Fibroblast of lung (primary cell): ENCODE measurements at regions not wholly inside any gene's neighbourhood (a gene's known extent, or its start where the extent isn't known, plus 50 kb on each side); places are given as distances from the start of the nearest gene placed in this dataset.
A peak's percentile ranks its signal among the peaks of the same experiment; 100 is the strongest.

Source experiments
- DNase-seq, 2 donors: peaks; one replicate each; pipeline versions ENCODE4 v3.0.0 to v3.0.0-alpha.2; 2010; ENCODE audit warnings: low read depth in 2 of 2
- H2AFZ ChIP-seq: 2 replicates; pipeline ENCODE4 v1.5.1; 2012; ENCODE audit warnings: low read length, control low read depth, inconsistent platforms
- H3K27ac ChIP-seq: 2 replicates; pipeline ENCODE4 v1.5.1; 2011; ENCODE audit warnings: low read length, control low read depth; ENCODE audit not compliant: insufficient read depth
- H3K27me3 ChIP-seq: 2 replicates; pipeline ENCODE4 v1.5.1; 2011; ENCODE audit warnings: mild to moderate bottlenecking, low read length; ENCODE audit not compliant: control insufficient read depth, insufficient read depth
- H3K36me3 ChIP-seq: 2 replicates; pipeline ENCODE4 v1.5.1; 2011; ENCODE audit warnings: low read length; ENCODE audit not compliant: control insufficient read depth, insufficient read depth
- H3K4me1 ChIP-seq: 2 replicates; pipeline ENCODE4 v1.5.1; 2011; ENCODE audit warnings: low read length; ENCODE audit not compliant: control insufficient read depth, insufficient read depth; ENCODE audit errors: extremely low read depth
- H3K4me2 ChIP-seq: 2 replicates; pipeline ENCODE4 v1.5.1; 2011; ENCODE audit warnings: low read length, control low read depth; ENCODE audit not compliant: insufficient read depth; ENCODE audit errors: extremely low read depth
- H3K4me3 ChIP-seq, 4 experiments: fragments of 200-600 bp in 1 of 4; sonication (generic) in 1 of 4; replicated peaks in 1 of 4; 2 replicates each; pipeline ENCODE4 v1.5.1; 2011 to 2016; ENCODE audit warnings: low read length in 4 of 4, low read depth in 3 of 4, mild to moderate bottlenecking in 3 of 4, control low read depth in 2 of 4, inconsistent platforms in 1 of 4, mixed read lengths in 1 of 4; ENCODE audit not compliant: insufficient read depth in 1 of 4; ENCODE audit errors: control extremely low read depth in 1 of 4
- H3K79me2 ChIP-seq: 2 replicates; pipeline ENCODE4 v1.5.1; 2012; ENCODE audit warnings: mild to moderate bottlenecking, low read length, inconsistent platforms; ENCODE audit not compliant: control insufficient read depth, insufficient read depth
- H3K9ac ChIP-seq: 2 replicates; pipeline ENCODE4 v1.5.1; 2011; ENCODE audit warnings: mild to moderate bottlenecking, low read length, control low read depth; ENCODE audit not compliant: insufficient read depth
- H3K9me3 ChIP-seq: 2 replicates; pipeline ENCODE4 v1.5.1; 2012; ENCODE audit warnings: low read depth, low read length; ENCODE audit not compliant: control insufficient read depth, insufficient read depth
- H4K20me1 ChIP-seq: 2 replicates; pipeline ENCODE4 v1.5.1; 2011; ENCODE audit warnings: low read length; ENCODE audit not compliant: control insufficient read depth, insufficient read depth; ENCODE audit errors: extremely low read depth
- CTCF ChIP-seq, 2 donors: IDR thresholded peaks in 1 of 2; conservative IDR thresholded peaks in 1 of 2; 1 replicate in 1 of 2; 2 replicates in 1 of 2; pipeline ENCODE4 v1.5.1; 2011 to 2012; ENCODE audit warnings: low read length in 2 of 2, control low read depth in 1 of 2, inconsistent platforms in 1 of 2, low read depth in 1 of 2, mild to moderate bottlenecking in 1 of 2
- EZH2 ChIP-seq: IDR thresholded peaks from 2 replicates; pipeline ENCODE4 v1.5.1; 2012; ENCODE audit warnings: low read length, control low read depth, mild to moderate bottlenecking; ENCODE audit errors: missing control alignments

- no peak overlapping the region for H2AFZ ChIP-seq
- no peak overlapping the region for H3K4me2 ChIP-seq
Observed at GRCh38 chr17:71921796-71922195, 199.0 kb upstream of the SOX9 start.

GRCh38 chr17:71922439-71922838 is 198.4 kb upstream of the SOX9 start:
- DNase-seq, result peak; percentile 76 to 91
- Histone ChIP-seq H3K4me2 (no peak overlapping the region), H3K9me3 (no peaks in the 10 kb centered on the region), H3K4me1 (no peaks in the 10 kb centered on the region), H3K27ac (no peak overlapping the region), H3K4me3 (no peak overlapping the region), H4K20me1 (no peaks in the 10 kb centered on the region), H3K36me3 (no peaks in the 10 kb centered on the region), H3K27me3 (no peaks in the 10 kb centered on the region), H2AFZ (no peak overlapping the region), H3K79me2 (no peaks in the 10 kb centered on the region), H3K9ac (no peak overlapping the region)
- TF ChIP-seq CTCF (conservative IDR thresholded peaks at IDR 0.05 in 1 of 2, IDR thresholded peaks at IDR 0.05 in 1 of 2; ENCODE audit: low read depth in 1 of 2, low read length in 2 of 2), result no peak
- TF ChIP-seq EZH2, result no peak

More at GRCh38 chr17:71921796-71922195, 199.0 kb upstream of the SOX9 start:
- Histone ChIP-seq H3K9me3 (no peaks in the 10 kb centered on the region), H3K27ac (no peak overlapping the region), H3K36me3 (no peaks in the 10 kb centered on the region), H3K27me3 (no peaks in the 10 kb centered on the region), H3K4me3 (no peak overlapping the region), H3K79me2 (no peaks in the 10 kb centered on the region), H3K4me1 (no peaks in the 10 kb centered on the region), H3K9ac (no peak overlapping the region), H4K20me1 (no peaks in the 10 kb centered on the region)
- TF ChIP-seq CTCF (conservative IDR thresholded peaks at IDR 0.05 in 1 of 2, IDR thresholded peaks at IDR 0.05 in 1 of 2; ENCODE audit: low read depth in 1 of 2, low read length in 2 of 2) (no peak), EZH2 (no peak)
- DNase-seq, result peak in 1 of 2 donors; percentile 63

GRCh38 chr17:71926746-71927398 is 193.9 kb upstream of the SOX9 start:
- Histone ChIP-seq H3K4me2 (no peak overlapping the region), H4K20me1 (no peaks in the 10 kb centered on the region)
- peak; percentile 26 to 58 for DNase-seq

More at GRCh38 chr17:71926746-71927398, 193.9 kb upstream of the SOX9 start:
- Histone ChIP-seq H3K36me3 (no peaks in the 10 kb centered on the region), H3K4me1 (no peaks in the 10 kb centered on the region), H2AFZ (no peak overlapping the region), H3K9me3 (no peaks in the 10 kb centered on the region), H3K4me3 (no peak overlapping the region), H3K27me3 (no peaks in the 10 kb centered on the region), H3K9ac (no peak overlapping the region), H3K27ac (no peak overlapping the region), H3K79me2 (no peaks in the 10 kb centered on the region)
- no peak for TF ChIP-seq CTCF (conservative IDR thresholded peaks at IDR 0.05 in 1 of 2, IDR thresholded peaks at IDR 0.05 in 1 of 2; ENCODE audit: low read depth in 1 of 2, low read length in 2 of 2)
- no peak for TF ChIP-seq EZH2
